ENCODE measurements at regions not wholly inside any gene's neighbourhood (a gene's known extent, or its start where the extent isn't known, plus 50 kb on each side); places are given as distances from the start of the nearest gene placed in this dataset.
"Not testable (repeated sequence)": the region's sequence is repeated elsewhere in the genome, so short reads cannot be mapped to it uniquely, and the experiment has no call there.

GRCh38 chr6:97470322-97470721 is 187.3 kb upstream of the MMS22L start:
- H3K4me3 ChIP-seq (ENCODE audit: low read depth, low read length): no peak overlapping the region
- H3K4me1 ChIP-seq (ENCODE audit: control insufficient read depth, insufficient read depth, low read length, unreplicated experiment): no peaks in the 10 kb centered on the region
- no peak overlapping the region for H3K27ac ChIP-seq (ENCODE audit: low read depth, low read length)
- no peaks in the 10 kb centered on the region for H3K36me3 ChIP-seq (ENCODE audit: insufficient read depth, low read length)
- peaks cover 13% of the 10 kb centered on the region for H3K27me3 ChIP-seq (ENCODE audit: insufficient read depth, low read length)
- no peaks in the 10 kb centered on the region for H3K79me2 ChIP-seq (ENCODE audit: control insufficient read depth, insufficient read depth, low read length, unreplicated experiment)
- no peak overlapping the region for H2AFZ ChIP-seq (ENCODE audit: low read length, unreplicated experiment)

DNA sequence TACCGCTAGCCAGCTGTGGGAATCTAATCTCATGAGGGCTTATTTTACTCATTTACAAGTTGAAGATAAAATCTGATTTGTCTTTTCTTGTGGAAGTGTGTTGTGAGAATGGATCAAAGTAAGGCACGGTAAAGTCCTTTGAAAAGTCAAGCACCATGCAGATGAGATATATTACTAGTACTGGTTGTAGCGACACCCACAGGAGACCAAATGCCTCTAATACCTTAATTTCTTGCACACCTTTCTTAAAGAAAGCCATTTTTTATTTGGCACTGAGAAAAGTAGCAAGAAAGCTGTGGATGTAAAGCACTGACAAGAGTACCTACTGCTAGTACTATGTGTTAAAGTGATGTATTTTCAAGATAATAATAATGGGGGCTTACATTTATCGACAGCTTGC is 191.0 kb upstream of the MMS22L start:
- H3K27me3 ChIP-seq (ENCODE audit: insufficient read depth, low read length): peaks cover 4% of the 10 kb centered on the region; the same call in 1 of the 2 replicates
- no peaks in the 10 kb centered on the region for H3K4me1 ChIP-seq (ENCODE audit: control insufficient read depth, insufficient read depth, low read length, unreplicated experiment)
- H3K4me3 ChIP-seq (ENCODE audit: low read depth, low read length): no peak overlapping the region
- no peak overlapping the region for H3K27ac ChIP-seq (ENCODE audit: low read depth, low read length)
- H2AFZ ChIP-seq (ENCODE audit: low read length, unreplicated experiment): no peak overlapping the region
- H3K36me3 ChIP-seq (ENCODE audit: insufficient read depth, low read length): no peaks in the 10 kb centered on the region
- no peaks in the 10 kb centered on the region for H3K79me2 ChIP-seq (ENCODE audit: control insufficient read depth, insufficient read depth, low read length, unreplicated experiment)

DNA sequence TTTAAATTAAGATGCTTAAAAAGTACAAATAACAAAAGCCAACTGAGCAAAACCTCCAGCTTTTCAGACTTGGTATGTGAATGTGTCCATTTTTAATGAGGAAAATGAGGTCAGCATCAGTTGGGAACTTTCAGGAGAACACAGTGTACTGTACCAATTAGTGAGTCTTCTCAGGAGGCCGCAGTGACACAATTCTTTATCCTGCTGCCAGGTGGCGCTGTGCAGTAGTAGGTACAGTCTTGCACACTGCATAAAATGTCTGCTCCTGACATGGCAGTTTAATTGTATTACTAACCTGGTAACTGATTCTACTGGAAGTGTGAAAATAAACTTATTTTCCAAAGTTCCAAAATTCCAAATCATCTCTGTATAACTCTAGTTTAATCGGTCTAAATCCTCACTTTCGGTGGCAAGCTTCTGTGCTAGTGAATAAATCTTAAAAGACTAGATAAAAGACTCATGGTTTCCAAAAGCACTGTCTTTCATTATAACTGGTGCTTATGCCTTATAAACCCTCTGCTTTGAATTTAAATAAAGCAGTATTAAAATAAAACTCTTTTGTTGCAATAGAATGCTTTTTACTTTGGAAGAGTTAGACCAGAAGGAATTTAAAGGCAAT is 214.8 kb upstream of the MMS22L start:
- Histone ChIP-seq H3K4me1 (ENCODE audit: control insufficient read depth, insufficient read depth, low read length, unreplicated experiment) (no peaks in the 10 kb centered on the region), H3K27me3 (ENCODE audit: insufficient read depth, low read length) (peaks cover 6% of the 10 kb centered on the region; the same call in 1 of the 2 replicates), H3K36me3 (ENCODE audit: insufficient read depth, low read length) (no peaks in the 10 kb centered on the region), H3K79me2 (ENCODE audit: control insufficient read depth, insufficient read depth, low read length, unreplicated experiment) (no peaks in the 10 kb centered on the region), H3K4me3 (ENCODE audit: low read depth, low read length) (no peak overlapping the region), H2AFZ (ENCODE audit: low read length, unreplicated experiment) (no peak overlapping the region), H3K27ac (ENCODE audit: low read depth, low read length) (no peak overlapping the region)

DNA sequence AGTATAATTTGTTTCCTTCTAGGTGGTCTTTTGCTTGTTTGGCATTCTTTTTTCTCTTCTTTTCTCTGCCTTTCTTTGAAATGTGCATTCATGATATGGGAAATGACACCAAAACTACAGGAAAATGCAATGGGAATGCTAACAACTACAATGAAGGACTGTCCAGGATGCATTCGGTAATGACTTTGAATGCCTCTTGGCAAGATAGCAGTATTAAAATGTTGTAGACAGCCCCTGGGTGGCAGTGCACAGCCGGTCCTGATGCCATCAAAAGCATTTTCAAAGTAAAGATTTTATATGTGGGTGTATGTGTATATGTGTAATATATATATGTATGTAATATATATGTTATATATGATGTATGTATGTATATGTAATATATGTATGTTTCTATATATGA is 218.8 kb upstream of the MMS22L start:
- Histone ChIP-seq H3K4me3 (ENCODE audit: low read depth, low read length) (no peak overlapping the region), H3K27me3 (ENCODE audit: insufficient read depth, low read length) (peaks cover 13% of the 10 kb centered on the region; the same call in 1 of the 2 replicates), H3K36me3 (ENCODE audit: insufficient read depth, low read length) (no peaks in the 10 kb centered on the region), H3K27ac (ENCODE audit: low read depth, low read length) (no peak overlapping the region), H3K4me1 (ENCODE audit: control insufficient read depth, insufficient read depth, low read length, unreplicated experiment) (no peaks in the 10 kb centered on the region), H3K79me2 (ENCODE audit: control insufficient read depth, insufficient read depth, low read length, unreplicated experiment) (no peaks in the 10 kb centered on the region), H2AFZ (ENCODE audit: low read length, unreplicated experiment) (no peak overlapping the region)

DNA sequence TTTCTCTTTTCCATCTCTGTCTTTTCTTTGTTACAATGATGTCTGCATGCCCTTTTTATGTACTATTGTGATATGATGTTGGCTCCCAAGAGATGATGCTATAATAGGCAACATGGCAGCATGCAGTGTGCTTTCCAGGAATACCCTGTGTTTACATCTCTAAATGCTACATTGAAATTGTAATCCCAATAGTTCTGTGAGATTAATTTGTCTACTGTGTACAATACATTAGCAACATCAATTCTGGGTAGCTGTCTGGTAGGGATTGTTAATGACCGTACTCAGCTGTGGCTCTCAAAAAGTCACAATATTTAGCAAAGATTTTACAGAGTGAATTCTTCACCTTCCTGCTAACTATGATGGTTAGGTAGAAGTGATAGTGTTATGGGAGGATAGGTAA is 225.6 kb upstream of the MMS22L start:
- Histone ChIP-seq H3K36me3 (ENCODE audit: insufficient read depth, low read length) (no peaks in the 10 kb centered on the region), H2AFZ (ENCODE audit: low read length, unreplicated experiment) (no peak overlapping the region), H3K79me2 (ENCODE audit: control insufficient read depth, insufficient read depth, low read length, unreplicated experiment) (no peaks in the 10 kb centered on the region)

DNA sequence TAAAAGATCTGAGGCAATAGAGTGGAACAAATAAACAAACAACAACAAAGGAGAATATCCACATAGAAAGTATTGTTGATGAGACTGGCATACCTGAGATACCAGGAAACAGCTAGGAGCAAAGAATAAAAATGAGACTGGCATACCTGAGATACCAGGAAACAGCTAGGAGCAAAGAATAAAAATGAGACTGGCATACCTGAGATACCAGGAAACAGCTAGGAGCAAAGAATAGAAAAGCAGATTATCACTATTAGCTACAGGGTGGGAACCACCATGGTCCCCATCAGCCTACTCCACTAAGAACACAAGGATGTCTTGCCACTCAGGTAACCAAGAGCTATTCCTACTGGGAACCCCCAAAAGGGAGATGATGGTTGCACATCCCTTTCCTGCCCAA is 230.2 kb upstream of the MMS22L start:
- H3K27ac ChIP-seq (ENCODE audit: low read depth, low read length); H3K4me3 ChIP-seq (ENCODE audit: low read depth, low read length): not testable (repeated sequence)
- H3K27me3 ChIP-seq (ENCODE audit: insufficient read depth, low read length): peaks cover 10% of the 10 kb centered on the region; the same call in 1 of the 2 replicates

More for the DNA sequence above, 225.6 kb upstream of the MMS22L start:
- no peaks in the 10 kb centered on the region for H3K4me1 ChIP-seq (ENCODE audit: control insufficient read depth, insufficient read depth, low read length, unreplicated experiment)
- H3K4me3 ChIP-seq (ENCODE audit: low read depth, low read length): no peak overlapping the region
- H3K27ac ChIP-seq (ENCODE audit: low read depth, low read length): no peak overlapping the region
- H3K27me3 ChIP-seq (ENCODE audit: insufficient read depth, low read length): peaks cover 12% of the 10 kb centered on the region; the same call in 1 of the 2 replicates

DNA sequence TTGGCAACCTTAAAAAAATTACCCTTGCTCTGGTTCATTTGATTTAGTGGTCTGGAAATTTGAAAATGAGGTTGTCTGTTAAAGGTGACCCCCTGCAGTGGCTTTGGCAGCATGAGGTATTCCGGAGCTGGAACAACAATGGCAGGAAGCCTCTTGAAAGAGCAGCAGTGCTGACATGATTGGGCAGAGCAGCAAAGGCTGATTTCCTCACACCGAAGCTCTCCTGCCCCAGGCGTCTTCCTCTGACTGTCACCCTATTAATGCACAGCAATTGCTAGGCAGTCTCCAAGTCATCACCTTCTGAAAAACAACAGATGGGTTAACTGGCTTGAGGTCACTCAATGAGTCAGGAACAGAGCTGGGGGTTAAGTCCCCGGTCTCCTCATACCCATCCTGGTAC is 241.8 kb upstream of the MMS22L start:
- Histone ChIP-seq H2AFZ (ENCODE audit: low read length, unreplicated experiment) (no peak overlapping the region), H3K36me3 (ENCODE audit: insufficient read depth, low read length) (no peaks in the 10 kb centered on the region), H3K27me3 (ENCODE audit: insufficient read depth, low read length) (peaks cover 23% of the 10 kb centered on the region), H3K27ac (ENCODE audit: low read depth, low read length) (no peak overlapping the region), H3K4me3 (ENCODE audit: low read depth, low read length) (no peak overlapping the region), H3K4me1 (ENCODE audit: control insufficient read depth, insufficient read depth, low read length, unreplicated experiment) (no peaks in the 10 kb centered on the region), H3K79me2 (ENCODE audit: control insufficient read depth, insufficient read depth, low read length, unreplicated experiment) (no peaks in the 10 kb centered on the region)

More for the DNA sequence above, 230.2 kb upstream of the MMS22L start:
- not testable (repeated sequence) for H3K79me2 ChIP-seq (ENCODE audit: control insufficient read depth, insufficient read depth, low read length, unreplicated experiment); H3K36me3 ChIP-seq (ENCODE audit: insufficient read depth, low read length); H3K4me1 ChIP-seq (ENCODE audit: control insufficient read depth, insufficient read depth, low read length, unreplicated experiment); H2AFZ ChIP-seq (ENCODE audit: low read length, unreplicated experiment)

- no peaks in the 10 kb centered on the region for H3K36me3 ChIP-seq (ENCODE audit: insufficient read depth, low read length)
- no peak overlapping the region for H3K4me3 ChIP-seq (ENCODE audit: low read depth, low read length)
Measured at GRCh38 chr6:97535800-97536199, 252.8 kb upstream of the MMS22L start.

GRCh38 chr6:97548354-97548753 is 265.3 kb upstream of the MMS22L start:
- no peaks in the 10 kb centered on the region for H3K4me1 ChIP-seq (ENCODE audit: control insufficient read depth, insufficient read depth, low read length, unreplicated experiment)
- no peaks in the 10 kb centered on the region for H3K79me2 ChIP-seq (ENCODE audit: control insufficient read depth, insufficient read depth, low read length, unreplicated experiment)
- no peak overlapping the region for H3K27ac ChIP-seq (ENCODE audit: low read depth, low read length)
- H3K4me3 ChIP-seq (ENCODE audit: low read depth, low read length): no peak overlapping the region
- no peaks in the 10 kb centered on the region for H3K36me3 ChIP-seq (ENCODE audit: insufficient read depth, low read length)
- no peaks in the 10 kb centered on the region for H3K27me3 ChIP-seq (ENCODE audit: insufficient read depth, low read length)
- H2AFZ ChIP-seq (ENCODE audit: low read length, unreplicated experiment): no peak overlapping the region

More at GRCh38 chr6:97535800-97536199, 252.8 kb upstream of the MMS22L start:
- no peaks in the 10 kb centered on the region for H3K79me2 ChIP-seq (ENCODE audit: control insufficient read depth, insufficient read depth, low read length, unreplicated experiment)
- H3K27ac ChIP-seq (ENCODE audit: low read depth, low read length): no peak overlapping the region
- H3K27me3 ChIP-seq (ENCODE audit: insufficient read depth, low read length): peaks cover 44% of the 10 kb centered on the region
- no peaks in the 10 kb centered on the region for H3K4me1 ChIP-seq (ENCODE audit: control insufficient read depth, insufficient read depth, low read length, unreplicated experiment)
- no peak overlapping the region for H2AFZ ChIP-seq (ENCODE audit: low read length, unreplicated experiment)

- Histone ChIP-seq H3K36me3 (ENCODE audit: insufficient read depth, low read length) (no peaks in the 10 kb centered on the region), H3K27me3 (ENCODE audit: insufficient read depth, low read length) (peaks cover 17% of the 10 kb centered on the region), H3K79me2 (ENCODE audit: control insufficient read depth, insufficient read depth, low read length, unreplicated experiment) (no peaks in the 10 kb centered on the region), H3K4me1 (ENCODE audit: control insufficient read depth, insufficient read depth, low read length, unreplicated experiment) (no peaks in the 10 kb centered on the region), H3K27ac (ENCODE audit: low read depth, low read length) (no peak overlapping the region), H3K4me3 (ENCODE audit: low read depth, low read length) (no peak overlapping the region), H2AFZ (ENCODE audit: low read length, unreplicated experiment) (no peak overlapping the region)
Measured at GRCh38 chr6:97557355-97557754, 274.3 kb upstream of the MMS22L start.

DNA sequence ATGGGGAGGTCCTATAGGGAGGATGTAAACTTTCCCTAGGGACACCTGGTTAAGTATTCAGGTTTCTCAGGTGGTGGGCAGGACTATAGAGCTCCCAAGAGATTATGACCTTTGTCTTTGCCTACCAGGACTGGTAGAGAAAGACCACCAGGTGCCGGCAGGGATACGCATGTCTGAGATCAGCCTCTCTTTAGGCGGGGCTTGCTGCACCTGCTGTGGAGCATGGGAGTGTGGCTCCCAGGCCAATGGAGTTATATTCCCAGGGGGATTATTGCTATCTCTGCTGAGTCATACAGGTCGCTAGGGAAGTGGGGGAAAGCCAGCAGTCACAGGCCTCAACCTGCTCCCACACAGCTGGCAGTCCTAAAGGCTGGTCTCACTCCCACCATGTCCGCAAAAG is 280.5 kb upstream of the MMS22L start:
- H3K27ac ChIP-seq (ENCODE audit: low read depth, low read length): no peak overlapping the region
- no peak overlapping the region for H3K4me3 ChIP-seq (ENCODE audit: low read depth, low read length)
- H3K79me2 ChIP-seq (ENCODE audit: control insufficient read depth, insufficient read depth, low read length, unreplicated experiment): no peaks in the 10 kb centered on the region
- H3K4me1 ChIP-seq (ENCODE audit: control insufficient read depth, insufficient read depth, low read length, unreplicated experiment): no peaks in the 10 kb centered on the region
- H3K27me3 ChIP-seq (ENCODE audit: insufficient read depth, low read length): peaks cover 11% of the 10 kb centered on the region
- no peak overlapping the region for H2AFZ ChIP-seq (ENCODE audit: low read length, unreplicated experiment)
- H3K36me3 ChIP-seq (ENCODE audit: insufficient read depth, low read length): no peaks in the 10 kb centered on the region

All from ACC112 (cell line).